ENCODE measurements at regions not wholly inside any gene's neighbourhood (a gene's known extent, or its start where the extent isn't known, plus 50 kb on each side); places are given as distances from the start of the nearest gene placed in this dataset.
"Not testable (repeated sequence)": the region's sequence is repeated elsewhere in the genome, so short reads cannot be mapped to it uniquely, and the experiment has no call there.

GRCh38 chr6:11409371-11409770 is 128.2 kb upstream of the TMEM170B start:
- DNase-seq: no peak

- DNase-seq: no peak
Observed at GRCh38 chr6:11407414-11407813, 130.1 kb upstream of the TMEM170B start.

- DNase-seq: no peak
Observed at GRCh38 chr6:11404838-11405237, 132.7 kb upstream of the TMEM170B start.

- DNase-seq: no peak
Observed at GRCh38 chr6:11404081-11404480, 133.5 kb upstream of the TMEM170B start.

GRCh38 chr6:11403035-11403601 is 134.4 kb upstream of the TMEM170B start:
- no peak for DNase-seq

- DNase-seq: not testable (repeated sequence)
Observed at GRCh38 chr6:11402581-11402980, 135.0 kb upstream of the TMEM170B start.

- not testable (repeated sequence) for DNase-seq
Observed at GRCh38 chr6:11401954-11402353, 135.6 kb upstream of the TMEM170B start.

- no peak for DNase-seq
Observed at GRCh38 chr6:11398451-11399326, 138.9 kb upstream of the TMEM170B start.

GRCh38 chr6:11397622-11398450 is 139.7 kb upstream of the TMEM170B start:
- no peak for DNase-seq

GRCh38 chr6:11396860-11397259 is 140.7 kb upstream of the TMEM170B start:
- no peak for DNase-seq

- DNase-seq: no peak
Observed at GRCh38 chr6:11393713-11394627, 143.6 kb upstream of the TMEM170B start.

- DNase-seq: no peak
Observed at GRCh38 chr6:11392778-11393507, 144.6 kb upstream of the TMEM170B start.

- no peak for DNase-seq
Observed at GRCh38 chr6:11391934-11392777, 145.4 kb upstream of the TMEM170B start.

- no peak for DNase-seq
Observed at GRCh38 chr6:11389977-11390376, 147.6 kb upstream of the TMEM170B start.

- no peak for DNase-seq
Observed at GRCh38 chr6:11388983-11389944, 148.3 kb upstream of the TMEM170B start.

GRCh38 chr6:11387707-11388430 is 149.7 kb upstream of the TMEM170B start:
- DNase-seq: no peak

GRCh38 chr6:11386726-11387125 is 150.8 kb upstream of the TMEM170B start:
- DNase-seq: no peak

- no peak for DNase-seq
Observed at GRCh38 chr6:11386323-11386722, 151.2 kb upstream of the TMEM170B start.
